ENCODE measurements at regions not wholly inside any gene's neighbourhood (a gene's known extent, or its start where the extent isn't known, plus 50 kb on each side); places are given as distances from the start of the nearest gene placed in this dataset.

DNA sequence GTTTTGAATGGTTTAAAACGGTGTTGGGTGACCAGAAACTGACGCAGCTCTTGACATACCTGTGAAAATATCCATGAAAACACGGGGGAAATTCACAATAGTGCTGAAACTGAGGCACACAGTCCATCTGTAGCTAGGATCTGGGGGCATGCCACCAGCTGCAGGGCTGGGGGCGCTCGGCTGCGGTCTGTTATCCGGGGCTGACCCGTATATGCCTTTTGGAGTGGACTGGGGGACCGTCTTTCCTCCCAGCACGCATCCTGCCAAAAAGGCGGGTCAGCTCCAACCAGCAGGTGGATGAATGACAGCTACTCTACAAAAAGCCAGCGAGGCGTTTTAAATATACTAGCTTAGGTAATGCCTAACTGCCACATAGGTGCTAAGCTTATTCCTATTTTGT is 729.8 kb downstream of the QKI start:
- intact Hi-C loops (cut with micrococcal nuclease; ENCODE audit: unreplicated experiment) (no loop called here), in situ Hi-C loops (cut with HindIII; ENCODE audit: extremely low pct_ligation_motif_present, low pct_unique_long_range_greater_than_20kb) (no loop called here)
- 48% methylated on average over 11 of the region's 13 CpGs for whole genome bisulfite sequencing (ENCODE audit: low lambda C conversion rate)
- no TSS peak for BruUV-seq (replicated peaks)
- no peak overlapping the region for H3K9ac ChIP-seq (ENCODE audit: insufficient read depth, low read depth, low read length)
- H3K4me1 ChIP-seq (ENCODE audit: insufficient read depth, low read length) = no peaks in the 10 kb centered on the region
- H3K27me3 ChIP-seq (ENCODE audit: control insufficient read depth in 1 of 2, insufficient read depth in 2 of 2, low read length in 2 of 2) = no peaks in the 10 kb centered on the region
- POLR2A ChIA-PET = no interaction called here
- H2AFZ ChIP-seq (ENCODE audit: low read length) = no peak overlapping the region
- TF ChIP-seq XRCC5 (optimal IDR thresholded peaks at IDR 0.05; ENCODE audit: low read length) (no peak), CBX5 (CRISPR knock-in tag; IDR thresholded peaks at IDR 0.05; ENCODE audit: borderline replicate concordance) (no peak), GLI4 (CRISPR knock-in tag; IDR thresholded peaks at IDR 0.05; ENCODE audit: borderline replicate concordance) (no peak), ZNF20 (CRISPR knock-in tag; IDR thresholded peaks at IDR 0.05) (no peak), ZMAT3 (CRISPR knock-in tag; conservative IDR thresholded peaks at IDR 0.05) (no peak), ZNF282 (IDR thresholded peaks at IDR 0.05; ENCODE audit: partially characterized antibody) (no peak), TCF7 (IDR thresholded peaks at IDR 0.05; ENCODE audit: low read depth) (no peak), NR2F6 (IDR thresholded peaks at IDR 0.05) (no peak), NR2F6 (CRISPR knock-in tag; IDR thresholded peaks at IDR 0.05) (no peak)
- TF ChIP-seq, protein P1, sequence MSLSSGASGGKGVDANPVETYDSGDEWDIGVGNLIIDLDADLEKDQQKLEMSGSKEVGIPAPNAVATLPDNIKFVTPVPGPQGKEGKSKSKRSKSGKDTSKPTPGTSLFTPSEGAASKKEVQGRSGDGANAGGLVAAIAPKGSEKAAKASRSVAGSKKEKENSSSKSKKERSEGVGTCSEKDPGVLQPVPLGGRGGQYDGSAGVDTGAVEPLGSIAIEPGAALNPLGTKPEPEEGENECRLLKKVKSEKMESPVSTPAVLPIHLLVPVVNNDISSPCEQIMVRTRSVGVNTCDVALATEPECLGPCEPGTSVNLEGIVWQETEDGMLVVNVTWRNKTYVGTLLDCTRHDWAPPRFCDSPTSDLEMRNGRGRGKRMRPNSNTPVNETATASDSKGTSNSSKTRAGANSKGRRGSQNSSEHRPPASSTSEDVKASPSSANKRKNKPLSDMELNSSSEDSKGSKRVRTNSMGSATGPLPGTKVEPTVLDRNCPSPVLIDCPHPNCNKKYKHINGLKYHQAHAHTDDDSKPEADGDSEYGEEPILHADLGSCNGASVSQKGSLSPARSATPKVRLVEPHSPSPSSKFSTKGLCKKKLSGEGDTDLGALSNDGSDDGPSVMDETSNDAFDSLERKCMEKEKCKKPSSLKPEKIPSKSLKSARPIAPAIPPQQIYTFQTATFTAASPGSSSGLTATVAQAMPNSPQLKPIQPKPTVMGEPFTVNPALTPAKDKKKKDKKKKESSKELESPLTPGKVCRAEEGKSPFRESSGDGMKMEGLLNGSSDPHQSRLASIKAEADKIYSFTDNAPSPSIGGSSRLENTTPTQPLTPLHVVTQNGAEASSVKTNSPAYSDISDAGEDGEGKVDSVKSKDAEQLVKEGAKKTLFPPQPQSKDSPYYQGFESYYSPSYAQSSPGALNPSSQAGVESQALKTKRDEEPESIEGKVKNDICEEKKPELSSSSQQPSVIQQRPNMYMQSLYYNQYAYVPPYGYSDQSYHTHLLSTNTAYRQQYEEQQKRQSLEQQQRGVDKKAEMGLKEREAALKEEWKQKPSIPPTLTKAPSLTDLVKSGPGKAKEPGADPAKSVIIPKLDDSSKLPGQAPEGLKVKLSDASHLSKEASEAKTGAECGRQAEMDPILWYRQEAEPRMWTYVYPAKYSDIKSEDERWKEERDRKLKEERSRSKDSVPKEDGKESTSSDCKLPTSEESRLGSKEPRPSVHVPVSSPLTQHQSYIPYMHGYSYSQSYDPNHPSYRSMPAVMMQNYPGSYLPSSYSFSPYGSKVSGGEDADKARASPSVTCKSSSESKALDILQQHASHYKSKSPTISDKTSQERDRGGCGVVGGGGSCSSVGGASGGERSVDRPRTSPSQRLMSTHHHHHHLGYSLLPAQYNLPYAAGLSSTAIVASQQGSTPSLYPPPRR (CRISPR knock-in tag; IDR thresholded peaks at IDR 0.05; ENCODE audit: borderline replicate concordance) = no peak
- TF ChIP-seq, protein P2, sequence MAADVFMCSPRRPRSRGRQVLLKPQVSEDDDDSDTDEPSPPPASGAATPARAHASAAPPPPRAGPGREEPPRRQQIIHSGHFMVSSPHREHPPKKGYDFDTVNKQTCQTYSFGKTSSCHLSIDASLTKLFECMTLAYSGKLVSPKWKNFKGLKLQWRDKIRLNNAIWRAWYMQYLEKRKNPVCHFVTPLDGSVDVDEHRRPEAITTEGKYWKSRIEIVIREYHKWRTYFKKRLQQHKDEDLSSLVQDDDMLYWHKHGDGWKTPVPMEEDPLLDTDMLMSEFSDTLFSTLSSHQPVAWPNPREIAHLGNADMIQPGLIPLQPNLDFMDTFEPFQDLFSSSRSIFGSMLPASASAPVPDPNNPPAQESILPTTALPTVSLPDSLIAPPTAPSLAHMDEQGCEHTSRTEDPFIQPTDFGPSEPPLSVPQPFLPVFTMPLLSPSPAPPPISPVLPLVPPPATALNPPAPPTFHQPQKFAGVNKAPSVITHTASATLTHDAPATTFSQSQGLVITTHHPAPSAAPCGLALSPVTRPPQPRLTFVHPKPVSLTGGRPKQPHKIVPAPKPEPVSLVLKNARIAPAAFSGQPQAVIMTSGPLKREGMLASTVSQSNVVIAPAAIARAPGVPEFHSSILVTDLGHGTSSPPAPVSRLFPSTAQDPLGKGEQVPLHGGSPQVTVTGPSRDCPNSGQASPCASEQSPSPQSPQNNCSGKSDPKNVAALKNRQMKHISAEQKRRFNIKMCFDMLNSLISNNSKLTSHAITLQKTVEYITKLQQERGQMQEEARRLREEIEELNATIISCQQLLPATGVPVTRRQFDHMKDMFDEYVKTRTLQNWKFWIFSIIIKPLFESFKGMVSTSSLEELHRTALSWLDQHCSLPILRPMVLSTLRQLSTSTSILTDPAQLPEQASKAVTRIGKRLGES (CRISPR knock-in tag; IDR thresholded peaks at IDR 0.05; ENCODE audit: borderline replicate concordance) = no peak
- ATAC-seq (no peak), FAIRE-seq (no peak), DNase-seq (ENCODE audit: low spot score) (no peak)
- no peaks in the 10 kb centered on the region for H4K20me1 ChIP-seq (ENCODE audit: insufficient read depth, low read length)
- no peaks in the 10 kb centered on the region for H3K36me3 ChIP-seq (replicated peaks in 1 of 2; ENCODE audit: control insufficient read depth in 1 of 2, insufficient read depth in 2 of 2, low read length in 2 of 2)
- no peak overlapping the region for H3K4me2 ChIP-seq (ENCODE audit: low read depth, low read length)
- H3K9me3 ChIP-seq (ENCODE audit: low read length) = no peaks in the 10 kb centered on the region
- H3K4me3 ChIP-seq (replicated peaks in 1 of 3; ENCODE audit: insufficient read depth in 1 of 3, low read depth in 2 of 3, low read length in 3 of 3) = no peak overlapping the region
- no peak overlapping the region for H3K27ac ChIP-seq (ENCODE audit: extremely low read length, insufficient read depth, low read length)
- CTCF ChIA-PET (ENCODE audit: low intra/inter-chr PET ratio, low total read pairs) = no interaction called here
- no peaks in the 10 kb centered on the region for H3K79me2 ChIP-seq (ENCODE audit: insufficient read depth, low read length)

Measured in HepG2 (cell line).